OCI-LY7 (cell line): ENCODE measurements at regions not wholly inside any gene's neighbourhood (a gene's known extent, or its start where the extent isn't known, plus 50 kb on each side); places are given as distances from the start of the nearest gene placed in this dataset.

Source experiments
- BruUV-seq: library from RNA; stranded (reverse); fragments of 400-500 nt; replicated peaks from 2 replicates; lab custom pipeline; 2021; lab: Mats Ljungman, UMichigan
- CTCF ChIA-PET: fragments of 300-600 bp; sonication (Branson Sonifier 250); formaldehyde crosslinking; loops from one replicate; lab custom pipeline; 2022; ENCODE audit warnings: antibody characterized with exemption; ENCODE audit not compliant: unreplicated experiment; lab: Charles Lee
- POLR2A ChIA-PET: fragments of 300-600 bp; sonication (Branson Sonifier 250); formaldehyde crosslinking; loops from one replicate; lab custom pipeline; 2022; ENCODE audit warnings: antibody characterized with exemption; lab: Charles Lee
- DNase-seq: peaks from one replicate; pipeline ENCODE4 v3.0.0-alpha.2; 2015; ENCODE audit warnings: low spot score
- H2AFZ ChIP-seq: fragments of 200-600 bp; sonication (generic), shearing (Covaris generic); 2 replicates; pipeline ENCODE4 v1.6.1; 2014; ENCODE audit warnings: mild to moderate bottlenecking, antibody characterized with exemption, low read length, moderate library complexity
- H3K27ac ChIP-seq: fragments of 200-600 bp; sonication (generic); 2 replicates; pipeline ENCODE4 v1.5.1; 2014; ENCODE audit warnings: mixed run types, low read depth, mild to moderate bottlenecking, moderate library complexity, low read length, inconsistent platforms; ENCODE audit not compliant: poor library complexity, severe bottlenecking
- H3K36me3 ChIP-seq: fragments of 200-600 bp; sonication (generic); 2 replicates; pipeline ENCODE4 v1.6.1; 2014; ENCODE audit warnings: mild to moderate bottlenecking, antibody characterized with exemption, low read length, moderate library complexity, mixed read lengths; ENCODE audit not compliant: insufficient read depth
- H3K4me1 ChIP-seq: fragments of 200-600 bp; sonication (generic); 2 replicates; pipeline ENCODE4 v1.5.1; 2014; ENCODE audit warnings: mild to moderate bottlenecking, low read length; ENCODE audit not compliant: insufficient read depth, poor library complexity, severe bottlenecking
- H3K4me2 ChIP-seq: fragments of 200-600 bp; sonication (generic); 2 replicates; pipeline ENCODE4 v1.6.1; 2014; ENCODE audit warnings: mild to moderate bottlenecking, low read length
- H3K4me3 ChIP-seq: fragments of 200-600 bp; sonication (generic); 2 replicates; pipeline ENCODE4 v1.5.1; 2014; ENCODE audit warnings: mild to moderate bottlenecking, low read depth, low read length; ENCODE audit not compliant: poor library complexity, severe bottlenecking
- H3K79me2 ChIP-seq: fragments of 200-600 bp; sonication (generic); 2 replicates; pipeline ENCODE4 v1.6.1; 2016; ENCODE audit warnings: low read depth, mild to moderate bottlenecking, low read length, moderate library complexity, mixed read lengths; ENCODE audit not compliant: insufficient read depth
- H3K9me2 ChIP-seq: fragments of 200-600 bp; sonication (generic); 2 replicates; pipeline ENCODE4 v1.6.1; 2016; ENCODE audit warnings: mild to moderate bottlenecking, low read length, mixed read lengths; ENCODE audit not compliant: insufficient read depth
- H3K9me3 ChIP-seq: fragments of 200-600 bp; sonication (generic); 2 replicates; pipeline ENCODE4 v1.6.1; 2014; ENCODE audit warnings: mild to moderate bottlenecking, mixed run types, low read length, mixed read lengths
- H4K20me1 ChIP-seq: fragments of 200-600 bp; sonication (generic); 2 replicates; pipeline ENCODE4 v1.6.1; 2014; ENCODE audit warnings: mild to moderate bottlenecking, antibody characterized with exemption, low read length, moderate library complexity, mixed read lengths; ENCODE audit not compliant: insufficient read depth
- EZH2phosphoT487 ChIP-seq: fragments of 200-600 bp; sonication (generic); IDR thresholded peaks from 2 replicates; pipeline ENCODE4 v1.6.1; 2018; ENCODE audit warnings: low read depth, borderline replicate concordance, mild to moderate bottlenecking, mixed run types, antibody characterized with exemption, low read length, moderate library complexity, mixed read lengths
- intact Hi-C: fragments of 100-400 bp; cut with micrococcal nuclease; formaldehyde crosslinking; loops from one replicate; pipeline ENCODE4 v1.10.0; 2022; ENCODE audit not compliant: unreplicated experiment
- TF ChIP-seq, protein P1 (sequence below): fragments of 200-600 bp; sonication (generic); conservative IDR thresholded peaks from 2 replicates; pipeline ENCODE4 v1.5.1; 2014; ENCODE audit warnings: mild to moderate bottlenecking, antibody characterized with exemption, low read length, moderate library complexity, mixed read lengths

DNA sequence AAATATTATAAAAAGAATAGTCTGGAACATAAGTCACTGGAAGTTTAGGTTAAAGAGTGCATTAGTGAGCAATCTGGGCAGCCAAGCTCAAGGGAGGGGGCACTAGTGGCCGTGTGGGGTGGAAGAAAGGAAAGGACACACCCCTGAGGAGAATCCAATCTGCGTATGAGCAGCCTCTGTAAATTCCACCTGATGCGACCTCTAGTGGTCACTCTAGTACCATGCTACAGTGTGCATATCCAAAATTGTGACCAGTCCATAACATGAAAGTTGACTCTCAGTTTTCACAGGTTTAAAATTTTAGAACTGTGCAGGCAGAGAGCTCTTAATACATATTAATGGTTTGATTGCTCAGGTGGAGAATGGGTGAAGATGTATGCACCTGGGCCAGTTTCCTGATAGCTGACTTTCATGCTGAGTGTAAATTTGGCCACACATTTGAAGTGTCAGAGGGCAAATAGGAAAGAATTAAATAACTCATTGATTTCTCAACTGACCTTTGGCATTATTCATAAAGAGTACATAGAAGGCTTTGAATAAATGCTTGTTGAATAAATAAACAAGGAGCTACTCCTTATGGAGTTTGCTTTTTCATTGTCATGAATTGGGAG is 105.9 kb upstream of the C21orf91 start:
- Histone ChIP-seq H3K4me1 (no peaks in the 10 kb centered on the region), H2AFZ (no peak overlapping the region), H3K27ac (no peak overlapping the region), H4K20me1 (no peaks in the 10 kb centered on the region), H3K4me2 (no peak overlapping the region), H3K4me3 (no peak overlapping the region), H3K79me2 (no peaks in the 10 kb centered on the region), H3K9me3 (no peaks in the 10 kb centered on the region), H3K9me2 (no peaks in the 10 kb centered on the region), H3K36me3 (no peaks in the 10 kb centered on the region)
- ChIA-PET CTCF (interaction anchor here (0.5 kb wide), 1 partner anchor 61 kb away, joined by 3 read pairs; no protein-coding TSS in a partner anchor), POLR2A (interaction anchor here (0.5 to 1.1 kb wide), 4 partner anchors 16 to 253 kb away, joined by 3 read pairs; no protein-coding TSS in a partner anchor)
- BruUV-seq = no TSS peak
- TF ChIP-seq, protein P1, sequence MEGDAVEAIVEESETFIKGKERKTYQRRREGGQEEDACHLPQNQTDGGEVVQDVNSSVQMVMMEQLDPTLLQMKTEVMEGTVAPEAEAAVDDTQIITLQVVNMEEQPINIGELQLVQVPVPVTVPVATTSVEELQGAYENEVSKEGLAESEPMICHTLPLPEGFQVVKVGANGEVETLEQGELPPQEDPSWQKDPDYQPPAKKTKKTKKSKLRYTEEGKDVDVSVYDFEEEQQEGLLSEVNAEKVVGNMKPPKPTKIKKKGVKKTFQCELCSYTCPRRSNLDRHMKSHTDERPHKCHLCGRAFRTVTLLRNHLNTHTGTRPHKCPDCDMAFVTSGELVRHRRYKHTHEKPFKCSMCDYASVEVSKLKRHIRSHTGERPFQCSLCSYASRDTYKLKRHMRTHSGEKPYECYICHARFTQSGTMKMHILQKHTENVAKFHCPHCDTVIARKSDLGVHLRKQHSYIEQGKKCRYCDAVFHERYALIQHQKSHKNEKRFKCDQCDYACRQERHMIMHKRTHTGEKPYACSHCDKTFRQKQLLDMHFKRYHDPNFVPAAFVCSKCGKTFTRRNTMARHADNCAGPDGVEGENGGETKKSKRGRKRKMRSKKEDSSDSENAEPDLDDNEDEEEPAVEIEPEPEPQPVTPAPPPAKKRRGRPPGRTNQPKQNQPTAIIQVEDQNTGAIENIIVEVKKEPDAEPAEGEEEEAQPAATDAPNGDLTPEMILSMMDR = peak; percentile 94
- no peak for TF ChIP-seq EZH2phosphoT487
- DNase-seq = peak; percentile 76
- intact Hi-C loops = loop anchor here (1.0 to 10.0 kb wide), 3 partner anchors 150 to 540 kb away; no protein-coding TSS in a partner anchor

- no peak overlapping the region for H2AFZ ChIP-seq
- POLR2A ChIA-PET = interaction anchor here (0.5 to 2.6 kb wide), 5 partner anchors 9 to 291 kb away, joined by 3 to 10 read pairs (median 4); no protein-coding TSS in a partner anchor
- intact Hi-C loops = loop anchor here (10.0 kb wide), 2 partner anchors 147 to 537 kb away; no protein-coding TSS in a partner anchor
- H3K27ac ChIP-seq = no peak overlapping the region
- BruUV-seq = no TSS peak
- CTCF ChIA-PET = interaction anchor here (1.1 to 1.5 kb wide), 2 partner anchors 9 to 29 kb away, joined by 3 to 4 read pairs; no protein-coding TSS in a partner anchor
- no peaks in the 10 kb centered on the region for H3K36me3 ChIP-seq
- no peak for DNase-seq
- no peaks in the 10 kb centered on the region for H3K9me3 ChIP-seq
- TF ChIP-seq EZH2phosphoT487 = no peak
- TF ChIP-seq, protein P1 = no peak
- H4K20me1 ChIP-seq = no peaks in the 10 kb centered on the region
- H3K79me2 ChIP-seq = no peaks in the 10 kb centered on the region
- no peak overlapping the region for H3K4me3 ChIP-seq
- no peak overlapping the region for H3K4me2 ChIP-seq
- H3K4me1 ChIP-seq = no peaks in the 10 kb centered on the region
- no peaks in the 10 kb centered on the region for H3K9me2 ChIP-seq
Observed at GRCh38 chr21:17921579-17922530, 102.7 kb upstream of the C21orf91 start.
